ENCODE measurements at regions not wholly inside any gene's neighbourhood (a gene's known extent, or its start where the extent isn't known, plus 50 kb on each side); places are given as distances from the start of the nearest gene placed in this dataset.
"Not testable (repeated sequence)": the region's sequence is repeated elsewhere in the genome, so short reads cannot be mapped to it uniquely, and the experiment has no call there.

DNA sequence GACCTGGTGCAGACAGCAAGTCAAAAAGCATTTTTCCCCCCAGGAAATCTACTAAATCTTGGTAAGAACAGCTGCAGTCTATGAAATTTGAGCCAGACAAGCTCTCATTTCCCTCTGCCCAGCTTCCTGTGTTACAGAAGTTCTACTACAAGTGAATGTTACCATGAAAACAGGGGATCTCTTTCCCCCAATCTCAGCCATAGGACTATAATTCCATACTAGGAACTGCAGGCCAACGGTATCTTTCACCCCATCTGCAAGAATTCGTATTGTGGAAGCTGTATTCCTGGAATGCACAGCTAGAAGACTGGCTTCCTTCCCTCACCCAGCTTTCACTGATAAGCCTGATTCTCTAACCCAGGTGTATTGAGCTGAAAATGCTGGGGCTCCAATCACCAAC lies 1655.4 kb downstream of the BRINP3 start:
- H3K27me3 ChIP-seq = no peaks in the 10 kb centered on the region
- H3K36me3 ChIP-seq (replicated peaks in 1 of 2; ENCODE audit: insufficient read depth in 1 of 2, low read depth in 2 of 2) = no peaks in the 10 kb centered on the region
- 25 to 30% methylated on average over 2 of the region's 2 CpGs for WGBS, 2 donors
- intact Hi-C loops (cut with DNase I) = no loop called here
- DNase-seq (no peak), ATAC-seq (no peak)
- no peak overlapping the region for H3K27ac ChIP-seq
- no peak overlapping the region for H3K4me3 ChIP-seq
- no peaks in the 10 kb centered on the region for H3K4me1 ChIP-seq
- no peaks in the 10 kb centered on the region for H3K9me3 ChIP-seq
- TF ChIP-seq, protein P1, sequence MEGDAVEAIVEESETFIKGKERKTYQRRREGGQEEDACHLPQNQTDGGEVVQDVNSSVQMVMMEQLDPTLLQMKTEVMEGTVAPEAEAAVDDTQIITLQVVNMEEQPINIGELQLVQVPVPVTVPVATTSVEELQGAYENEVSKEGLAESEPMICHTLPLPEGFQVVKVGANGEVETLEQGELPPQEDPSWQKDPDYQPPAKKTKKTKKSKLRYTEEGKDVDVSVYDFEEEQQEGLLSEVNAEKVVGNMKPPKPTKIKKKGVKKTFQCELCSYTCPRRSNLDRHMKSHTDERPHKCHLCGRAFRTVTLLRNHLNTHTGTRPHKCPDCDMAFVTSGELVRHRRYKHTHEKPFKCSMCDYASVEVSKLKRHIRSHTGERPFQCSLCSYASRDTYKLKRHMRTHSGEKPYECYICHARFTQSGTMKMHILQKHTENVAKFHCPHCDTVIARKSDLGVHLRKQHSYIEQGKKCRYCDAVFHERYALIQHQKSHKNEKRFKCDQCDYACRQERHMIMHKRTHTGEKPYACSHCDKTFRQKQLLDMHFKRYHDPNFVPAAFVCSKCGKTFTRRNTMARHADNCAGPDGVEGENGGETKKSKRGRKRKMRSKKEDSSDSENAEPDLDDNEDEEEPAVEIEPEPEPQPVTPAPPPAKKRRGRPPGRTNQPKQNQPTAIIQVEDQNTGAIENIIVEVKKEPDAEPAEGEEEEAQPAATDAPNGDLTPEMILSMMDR (IDR thresholded peaks at IDR 0.05) = no peak
- no peak for TF ChIP-seq POLR2A (IDR thresholded peaks at IDR 0.05)

DNA sequence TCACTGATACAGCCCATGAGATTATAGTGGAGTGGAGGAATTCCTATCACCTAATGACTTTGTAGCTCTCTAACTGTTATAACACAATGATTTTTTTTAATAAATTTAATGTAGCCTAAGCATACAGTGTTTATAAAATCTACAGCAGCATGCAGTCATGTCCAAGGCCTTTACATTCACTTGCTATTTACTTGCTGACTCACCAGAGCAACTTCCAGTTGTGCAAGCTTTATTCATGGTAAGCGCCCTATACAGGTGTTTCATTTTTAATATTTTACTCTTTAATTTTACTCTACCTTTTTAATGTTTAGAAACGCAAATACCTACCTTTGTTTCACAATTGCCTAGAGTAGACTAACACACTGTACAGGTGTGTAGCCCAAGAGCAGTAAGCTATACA lies 1652.2 kb downstream of the BRINP3 start:
- DNase-seq (no peak), ATAC-seq (no peak)
- Histone ChIP-seq H3K9me3 (no peaks in the 10 kb centered on the region), H3K4me3 (no peak overlapping the region), H3K27ac (no peak overlapping the region), H3K27me3 (no peaks in the 10 kb centered on the region), H3K36me3 (replicated peaks in 1 of 2; ENCODE audit: insufficient read depth in 1 of 2, low read depth in 2 of 2) (no peaks in the 10 kb centered on the region), H3K4me1 (no peaks in the 10 kb centered on the region)
- WGBS, 2 donors = 61 to 66% methylated on average over 2 of the region's 2 CpGs
- intact Hi-C loops (cut with DNase I) = no loop called here
- TF ChIP-seq POLR2A (IDR thresholded peaks at IDR 0.05) = no peak
- TF ChIP-seq, protein P1 (IDR thresholded peaks at IDR 0.05) = no peak

DNA sequence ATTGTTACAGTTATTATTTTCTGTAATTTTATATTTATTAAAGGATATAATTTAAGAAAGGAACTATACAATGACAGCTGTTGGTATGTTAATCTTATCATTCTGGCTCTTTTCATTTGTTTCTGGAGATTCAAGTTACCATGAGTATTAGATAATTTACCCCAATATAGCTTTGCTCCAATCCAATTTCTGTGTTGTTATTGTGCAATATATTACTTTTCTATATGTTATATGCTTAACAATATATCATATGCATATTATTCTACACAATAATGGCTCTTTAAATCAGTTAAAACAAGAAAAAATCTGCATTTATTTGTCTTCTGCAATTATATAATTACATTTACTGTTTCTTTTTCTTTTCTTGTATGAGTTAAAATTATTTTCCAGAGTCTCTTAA lies 1650.9 kb downstream of the BRINP3 start:
- Histone ChIP-seq H3K9me3 (no peaks in the 10 kb centered on the region), H3K27ac (no peak overlapping the region), H3K36me3 (replicated peaks in 1 of 2; ENCODE audit: insufficient read depth in 1 of 2, low read depth in 2 of 2) (no peaks in the 10 kb centered on the region), H3K27me3 (no peaks in the 10 kb centered on the region), H3K4me3 (no peak overlapping the region), H3K4me1 (no peaks in the 10 kb centered on the region)
- ATAC-seq (no peak), DNase-seq (no peak)
- TF ChIP-seq POLR2A (IDR thresholded peaks at IDR 0.05) = no peak
- TF ChIP-seq, protein P1 (IDR thresholded peaks at IDR 0.05) = no peak
- intact Hi-C loops (cut with DNase I) = no loop called here

DNA sequence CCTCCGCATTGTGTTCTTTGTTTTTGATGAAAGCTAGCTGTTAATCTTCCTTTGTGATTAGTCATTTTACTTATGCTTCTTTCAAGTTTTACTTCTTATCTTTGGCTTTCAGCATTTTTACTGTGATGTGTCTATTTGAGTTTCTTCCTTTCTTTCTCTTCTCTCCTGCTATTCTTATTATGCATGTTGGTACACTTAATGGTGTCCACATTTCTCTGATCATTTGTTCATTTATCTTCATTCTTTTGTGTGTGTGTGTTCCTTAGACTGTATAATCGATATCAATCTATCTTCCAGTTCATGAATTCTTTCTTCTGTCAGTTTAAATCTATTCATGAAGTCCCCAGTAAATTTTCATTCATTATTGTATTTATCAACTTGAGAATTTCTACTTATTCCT lies 1650.3 kb downstream of the BRINP3 start:
- intact Hi-C loops (cut with DNase I) = no loop called here
- WGBS, 2 donors = 60 to 68% methylated on average over 2 of the region's 2 CpGs
- Histone ChIP-seq H3K27ac (no peak overlapping the region), H3K9me3 (no peaks in the 10 kb centered on the region), H3K4me3 (no peak overlapping the region), H3K27me3 (no peaks in the 10 kb centered on the region), H3K4me1 (no peaks in the 10 kb centered on the region), H3K36me3 (replicated peaks in 1 of 2; ENCODE audit: insufficient read depth in 1 of 2, low read depth in 2 of 2) (no peaks in the 10 kb centered on the region)
- no peak for ATAC-seq
- TF ChIP-seq POLR2A (IDR thresholded peaks at IDR 0.05) = no peak
- TF ChIP-seq, protein P1 (IDR thresholded peaks at IDR 0.05) = no peak
- DNase-seq = no peak

DNA sequence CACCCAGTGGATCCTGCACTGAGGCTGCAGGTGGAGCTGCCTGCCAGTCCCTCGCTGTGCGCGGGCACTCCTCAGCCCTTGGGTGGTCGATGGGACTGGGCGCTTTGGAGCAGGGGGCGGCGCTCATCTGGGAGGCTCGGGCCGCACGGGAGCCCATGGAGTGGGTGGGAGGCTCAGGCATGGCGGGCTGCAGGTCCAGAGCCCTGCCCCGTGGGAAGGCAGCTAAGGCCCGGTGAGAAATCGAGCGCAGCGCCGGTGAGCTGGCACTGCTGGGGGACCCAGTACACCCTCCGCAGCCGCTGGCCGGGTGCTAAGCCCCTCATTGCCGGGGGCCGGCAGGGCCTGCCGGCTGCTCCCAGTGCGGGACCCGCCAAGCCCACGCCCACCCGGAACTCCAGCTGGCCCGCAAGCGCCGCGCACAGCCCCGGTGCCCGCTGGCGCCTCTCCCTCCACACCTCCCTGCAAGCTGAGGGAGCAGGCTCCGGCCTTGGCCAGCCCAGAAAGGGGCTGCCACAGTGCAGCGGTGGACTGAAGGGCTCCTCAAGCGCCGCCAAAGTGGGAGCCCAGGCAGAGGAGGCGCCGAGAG lies 1636.5 kb downstream of the BRINP3 start:
- H3K27ac ChIP-seq; H3K4me1 ChIP-seq; H3K36me3 ChIP-seq (replicated peaks in 1 of 2; ENCODE audit: insufficient read depth in 1 of 2, low read depth in 2 of 2); DNase-seq; H3K27me3 ChIP-seq; H3K9me3 ChIP-seq; intact Hi-C loops (cut with DNase I); ATAC-seq; H3K4me3 ChIP-seq: not testable (repeated sequence)
- 86 to 91% methylated on average over 6 to 26 of the region's 40 CpGs for WGBS, 2 donors

All from body of pancreas (tissue), 4 donors.